ENCODE measurements at regions not wholly inside any gene's neighbourhood (a gene's known extent, or its start where the extent isn't known, plus 50 kb on each side); places are given as distances from the start of the nearest gene placed in this dataset.

GRCh38 chr7:34365011-34365410 is 293.0 kb upstream of the NPSR1 start:
- H3K4me1 Mint-ChIP-seq (ENCODE audit: unreplicated experiment): no peaks in the 10 kb centered on the region
- no peak for DNase-seq (ENCODE audit: extremely low spot score, unreplicated experiment)
- no peak overlapping the region for H3K27ac Mint-ChIP-seq (ENCODE audit: unreplicated experiment)
- no peaks in the 10 kb centered on the region for H3K27me3 Mint-ChIP-seq (ENCODE audit: unreplicated experiment)
- no peaks in the 10 kb centered on the region for H3K36me3 Mint-ChIP-seq (ENCODE audit: unreplicated experiment)
- no peak overlapping the region for H3K4me3 Mint-ChIP-seq (ENCODE audit: unreplicated experiment)
- H3K9me3 Mint-ChIP-seq (ENCODE audit: unreplicated experiment): no peaks in the 10 kb centered on the region
- no peak for TF ChIP-seq CTCF (IDR thresholded peaks at IDR 0.05)

- no peak for TF ChIP-seq CTCF (IDR thresholded peaks at IDR 0.05)
- no peaks in the 10 kb centered on the region for H3K9me3 Mint-ChIP-seq (ENCODE audit: unreplicated experiment)
- H3K27me3 Mint-ChIP-seq (ENCODE audit: unreplicated experiment): no peaks in the 10 kb centered on the region
- no peaks in the 10 kb centered on the region for H3K4me1 Mint-ChIP-seq (ENCODE audit: unreplicated experiment)
- no peak for DNase-seq (ENCODE audit: extremely low spot score, unreplicated experiment)
- H3K27ac Mint-ChIP-seq (ENCODE audit: unreplicated experiment): no peak overlapping the region
- no peaks in the 10 kb centered on the region for H3K36me3 Mint-ChIP-seq (ENCODE audit: unreplicated experiment)
- H3K4me3 Mint-ChIP-seq (ENCODE audit: unreplicated experiment): no peak overlapping the region
These were observed 292.4 kb upstream of the NPSR1 start for GRCh38 chr7:34365611-34366010.

- no peak overlapping the region for H3K27ac Mint-ChIP-seq (ENCODE audit: unreplicated experiment)
- DNase-seq (ENCODE audit: extremely low spot score, unreplicated experiment): no peak
- no peaks in the 10 kb centered on the region for H3K36me3 Mint-ChIP-seq (ENCODE audit: unreplicated experiment)
- no peaks in the 10 kb centered on the region for H3K27me3 Mint-ChIP-seq (ENCODE audit: unreplicated experiment)
- peaks cover 9% of the 10 kb centered on the region for H3K9me3 Mint-ChIP-seq (ENCODE audit: unreplicated experiment)
- no peak overlapping the region for H3K4me3 Mint-ChIP-seq (ENCODE audit: unreplicated experiment)
- no peaks in the 10 kb centered on the region for H3K4me1 Mint-ChIP-seq (ENCODE audit: unreplicated experiment)
- no peak for TF ChIP-seq CTCF (IDR thresholded peaks at IDR 0.05)
These were observed 286.1 kb upstream of the NPSR1 start for GRCh38 chr7:34371922-34372321.

- no peaks in the 10 kb centered on the region for H3K27me3 Mint-ChIP-seq (ENCODE audit: unreplicated experiment)
- no peaks in the 10 kb centered on the region for H3K4me1 Mint-ChIP-seq (ENCODE audit: unreplicated experiment)
- no peak for TF ChIP-seq CTCF (IDR thresholded peaks at IDR 0.05)
- no peak overlapping the region for H3K27ac Mint-ChIP-seq (ENCODE audit: unreplicated experiment)
- peaks cover 9% of the 10 kb centered on the region for H3K9me3 Mint-ChIP-seq (ENCODE audit: unreplicated experiment)
- DNase-seq (ENCODE audit: extremely low spot score, unreplicated experiment): no peak
- no peaks in the 10 kb centered on the region for H3K36me3 Mint-ChIP-seq (ENCODE audit: unreplicated experiment)
- no peak overlapping the region for H3K4me3 Mint-ChIP-seq (ENCODE audit: unreplicated experiment)
These were observed 284.1 kb upstream of the NPSR1 start for GRCh38 chr7:34373940-34374339.

GRCh38 chr7:34382166-34382893 is 275.7 kb upstream of the NPSR1 start:
- peaks cover 3% of the 10 kb centered on the region for H3K4me1 Mint-ChIP-seq (ENCODE audit: unreplicated experiment)
- DNase-seq (ENCODE audit: extremely low spot score, unreplicated experiment): no peak
- H3K36me3 Mint-ChIP-seq (ENCODE audit: unreplicated experiment): no peaks in the 10 kb centered on the region
- no peak overlapping the region for H3K27ac Mint-ChIP-seq (ENCODE audit: unreplicated experiment)
- H3K9me3 Mint-ChIP-seq (ENCODE audit: unreplicated experiment): peaks cover 20% of the 10 kb centered on the region
- TF ChIP-seq CTCF (IDR thresholded peaks at IDR 0.05): no peak
- H3K27me3 Mint-ChIP-seq (ENCODE audit: unreplicated experiment): peaks cover 2% of the 10 kb centered on the region
- no peak overlapping the region for H3K4me3 Mint-ChIP-seq (ENCODE audit: unreplicated experiment)
